MM.1S (cell line): ENCODE measurements at regions not wholly inside any gene's neighbourhood (a gene's known extent, or its start where the extent isn't known, plus 50 kb on each side); places are given as distances from the start of the nearest gene placed in this dataset.

Experiments
- EZH2 ChIP-seq: fragments of 300-600 bp; sonication (generic); optimal IDR thresholded peaks from 2 replicates; pipeline ENCODE3; 2017; ENCODE audit warnings: low read depth, mild to moderate bottlenecking, antibody characterized with exemption, low read length, mixed read lengths
- EZH2phosphoT487 ChIP-seq: fragments of 300-600 bp; sonication (generic); IDR thresholded peaks from 2 replicates; pipeline ENCODE4 v1.6.1; 2018; ENCODE audit warnings: antibody characterized with exemption, low read length
- TF ChIP-seq, protein P1 (sequence below): fragments of 300-600 bp; sonication (generic); IDR thresholded peaks from 2 replicates; pipeline ENCODE4 v1.5.1; 2016; ENCODE audit warnings: antibody characterized with exemption, low read length, mixed read lengths

DNA sequence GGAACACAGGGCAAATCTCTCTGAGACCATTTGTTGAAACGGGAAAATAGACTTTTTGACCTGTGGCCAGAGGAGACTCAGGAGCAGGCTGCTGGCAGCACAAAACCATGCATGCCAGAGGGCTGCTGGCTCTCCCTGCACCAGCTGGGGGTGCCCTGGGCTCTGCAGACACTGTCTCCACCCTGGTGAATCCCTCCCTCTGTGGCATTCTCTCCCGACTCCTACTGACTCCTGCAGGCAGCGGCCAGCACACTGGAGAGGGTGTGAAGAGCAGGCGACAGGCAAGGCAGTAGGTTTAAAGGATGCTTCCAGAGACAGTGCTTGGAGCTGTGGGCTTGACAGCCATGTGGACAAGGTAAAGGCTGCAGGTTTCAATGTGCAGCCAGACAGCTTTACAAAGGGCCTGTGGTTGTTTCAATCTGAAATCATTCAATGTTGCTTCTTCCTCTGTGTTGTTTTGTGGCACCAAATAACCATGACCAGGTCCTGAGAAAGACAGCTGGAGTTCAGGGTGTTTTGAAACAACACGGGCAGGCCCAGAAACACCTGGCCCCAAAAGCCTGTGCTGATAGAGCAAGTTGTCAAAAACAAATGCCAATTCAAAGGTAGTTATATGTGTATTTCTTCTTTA is 431.0 kb upstream of the ATP10A start:
- TF ChIP-seq, protein P1, sequence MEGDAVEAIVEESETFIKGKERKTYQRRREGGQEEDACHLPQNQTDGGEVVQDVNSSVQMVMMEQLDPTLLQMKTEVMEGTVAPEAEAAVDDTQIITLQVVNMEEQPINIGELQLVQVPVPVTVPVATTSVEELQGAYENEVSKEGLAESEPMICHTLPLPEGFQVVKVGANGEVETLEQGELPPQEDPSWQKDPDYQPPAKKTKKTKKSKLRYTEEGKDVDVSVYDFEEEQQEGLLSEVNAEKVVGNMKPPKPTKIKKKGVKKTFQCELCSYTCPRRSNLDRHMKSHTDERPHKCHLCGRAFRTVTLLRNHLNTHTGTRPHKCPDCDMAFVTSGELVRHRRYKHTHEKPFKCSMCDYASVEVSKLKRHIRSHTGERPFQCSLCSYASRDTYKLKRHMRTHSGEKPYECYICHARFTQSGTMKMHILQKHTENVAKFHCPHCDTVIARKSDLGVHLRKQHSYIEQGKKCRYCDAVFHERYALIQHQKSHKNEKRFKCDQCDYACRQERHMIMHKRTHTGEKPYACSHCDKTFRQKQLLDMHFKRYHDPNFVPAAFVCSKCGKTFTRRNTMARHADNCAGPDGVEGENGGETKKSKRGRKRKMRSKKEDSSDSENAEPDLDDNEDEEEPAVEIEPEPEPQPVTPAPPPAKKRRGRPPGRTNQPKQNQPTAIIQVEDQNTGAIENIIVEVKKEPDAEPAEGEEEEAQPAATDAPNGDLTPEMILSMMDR = no peak
- TF ChIP-seq EZH2phosphoT487 = no peak
- TF ChIP-seq EZH2 = no peak
